HepG2 (cell line): ENCODE measurements at regions not wholly inside any gene's neighbourhood (a gene's known extent, or its start where the extent isn't known, plus 50 kb on each side); places are given as distances from the start of the nearest gene placed in this dataset.

Experiments used
- ATAC-seq: fragments of 200-7000 bp; cut with Tn5 transposase; 3 replicates; pipeline ENCODE4 v1.9.1; 2020; ENCODE audit warnings: mild to moderate bottlenecking, moderate library complexity
- BruUV-seq: library from RNA; stranded (reverse); fragments of 400-500 nt; replicated peaks from 2 replicates; lab custom pipeline; 2021; lab: Mats Ljungman, UMichigan
- CTCF ChIA-PET: fragments of 300-600 bp; formaldehyde crosslinking; extraction: SDS; loops from one replicate; lab custom pipeline; 2021; ENCODE audit warnings: low total read pairs, inconsistent platforms, low intra/inter-chr PET ratio; lab: Yijun Ruan, JAX
- POLR2A ChIA-PET: fragments of 350-600 bp; sonication (Branson Sonifier 250); formaldehyde crosslinking; loops from one replicate; lab custom pipeline; 2020; ENCODE audit warnings: antibody characterized with exemption, inconsistent platforms; lab: Yijun Ruan, JAX
- DNase-seq: peaks from one replicate; pipeline ENCODE4 v3.0.0-alpha.2; 2015; ENCODE audit warnings: low spot score
- FAIRE-seq: peaks from 3 replicates; lab custom pipeline; 2011; peaks lifted over from hg19 to GRCh38; lab: Jason Lieb, UNC
- H2AFZ ChIP-seq: one replicate; pipeline ENCODE4 v1.6.1; 2011; ENCODE audit warnings: low read length, inconsistent platforms
- H3K27ac ChIP-seq: fragments of 300-600 bp; 3 replicates; pipeline ENCODE4 v1.8.0; 2011; ENCODE audit warnings: mixed run types, mild to moderate bottlenecking, mixed read lengths, low read length, inconsistent platforms; ENCODE audit not compliant: insufficient read depth; ENCODE audit errors: extremely low read length
- H3K27me3 ChIP-seq, 2 experiments: fragments of 200-600 bp in 1 of 2; 2 replicates in 1 of 2; 3 replicates in 1 of 2; pipeline versions ENCODE4 v1.6.0 to v1.8.0; 2011; ENCODE audit warnings: low read length in 2 of 2, mild to moderate bottlenecking in 2 of 2, moderate library complexity in 2 of 2, inconsistent platforms in 1 of 2; ENCODE audit not compliant: insufficient read depth in 2 of 2, control insufficient read depth in 1 of 2
- H3K36me3 ChIP-seq, 2 experiments: fragments of 200-600 bp in 1 of 2; replicated peaks in 1 of 2; 2 replicates in 1 of 2; 3 replicates in 1 of 2; pipeline versions ENCODE4 v1.5.1 to v1.8.0; 2011; ENCODE audit warnings: low read length in 2 of 2, inconsistent platforms in 1 of 2; ENCODE audit not compliant: insufficient read depth in 2 of 2, control insufficient read depth in 1 of 2
- H3K4me1 ChIP-seq: 2 replicates; pipeline ENCODE4 v1.5.1; 2012; ENCODE audit warnings: low read length, inconsistent platforms; ENCODE audit not compliant: insufficient read depth
- H3K4me2 ChIP-seq: 2 replicates; pipeline ENCODE4 v1.6.0; 2011; ENCODE audit warnings: low read depth, low read length, inconsistent platforms
- H3K4me3 ChIP-seq, 3 experiments: fragments of 200-600 bp in 1 of 3; sonication (generic), shearing (Covaris generic) in 1 of 3; replicated peaks in 1 of 3; 2 replicates each; pipeline ENCODE4 v1.5.1; 2011 to 2016; ENCODE audit warnings: low read length in 3 of 3, inconsistent platforms in 2 of 3, low read depth in 2 of 3, mild to moderate bottlenecking in 2 of 3, control low read depth in 1 of 3, mixed read lengths in 1 of 3; ENCODE audit not compliant: insufficient read depth in 1 of 3
- H3K79me2 ChIP-seq: one replicate; pipeline ENCODE4 v1.6.1; 2011; ENCODE audit warnings: low read length, inconsistent platforms; ENCODE audit not compliant: insufficient read depth
- H3K9ac ChIP-seq: 2 replicates; pipeline ENCODE4 v1.6.0; 2011; ENCODE audit warnings: mild to moderate bottlenecking, low read depth, low read length, inconsistent platforms; ENCODE audit not compliant: insufficient read depth
- H3K9me3 ChIP-seq: 2 replicates; pipeline ENCODE4 v1.5.1; 2012; ENCODE audit warnings: mild to moderate bottlenecking, low read length
- H4K20me1 ChIP-seq: 2 replicates; pipeline ENCODE4 v1.6.0; 2011; ENCODE audit warnings: inconsistent platforms, mild to moderate bottlenecking, low read length, moderate library complexity; ENCODE audit not compliant: insufficient read depth
- CENPT ChIP-seq: sonication (generic); formaldehyde crosslinking; IDR thresholded peaks from 2 replicates; pipeline ENCODE4 v1.8.0; 2022; ENCODE audit warnings: low read depth, mild to moderate bottlenecking, moderate library complexity, missing genetic modification reagents
- CTCF ChIP-seq: sonication (generic); formaldehyde crosslinking; IDR thresholded peaks from 2 replicates; pipeline ENCODE4 v1.5.0; 2020; ENCODE audit warnings: mild to moderate bottlenecking, missing genetic modification reagents, moderate library complexity
- HIVEP1 ChIP-seq: sonication (generic); formaldehyde crosslinking; IDR thresholded peaks from 2 replicates; pipeline ENCODE4 v1.4.0; 2020; ENCODE audit warnings: mild to moderate bottlenecking, missing genetic modification reagents
- POLR2AphosphoS5 ChIP-seq: IDR thresholded peaks from 2 replicates; pipeline ENCODE4 v1.6.1; 2012; ENCODE audit warnings: low read depth, low read length
- STAG1 ChIP-seq: sonication (generic); formaldehyde crosslinking; IDR thresholded peaks from 2 replicates; pipeline ENCODE4 v1.4.0; 2020; ENCODE audit warnings: missing genetic modification reagents
- ZFP1 ChIP-seq: IDR thresholded peaks from 2 replicates; pipeline ENCODE4 v1.6.1; 2016
- ZNF142 ChIP-seq: sonication (generic); formaldehyde crosslinking; IDR thresholded peaks from 2 replicates; pipeline ENCODE4 v1.4.0; 2020; ENCODE audit warnings: missing genetic modification reagents
- ZNF30 ChIP-seq: sonication (generic); formaldehyde crosslinking; IDR thresholded peaks from 2 replicates; pipeline ENCODE4 v1.5.0; 2020; ENCODE audit warnings: mild to moderate bottlenecking, missing genetic modification reagents
- ZSCAN9 ChIP-seq: IDR thresholded peaks from 2 replicates; pipeline ENCODE4 v1.6.1; 2016; ENCODE audit warnings: borderline replicate concordance
- whole genome bisulfite sequencing: methylation state at CpG from one replicate; pipeline ENCODE4 v1.1.6; 2017; ENCODE audit warnings: low lambda C conversion rate; 5-methylcytosine and 5-hydroxymethylcytosine counted together
- in situ Hi-C: cut with HindIII; loops from 2 replicates; pipeline ENCODE4 v1.10.0; 2017; ENCODE audit warnings: low pct_unique_long_range_greater_than_20kb; ENCODE audit not compliant: extremely low pct_ligation_motif_present
- intact Hi-C: fragments of 100-400 bp; cut with micrococcal nuclease; formaldehyde crosslinking; loops from one replicate; pipeline ENCODE4 v1.10.0; 2022; ENCODE audit not compliant: unreplicated experiment

- H3K9ac ChIP-seq: no peak overlapping the region
- intact Hi-C loops (no loop called here), in situ Hi-C loops (no loop called here)
- ChIA-PET CTCF (interaction anchor here (1.0 kb wide), 1 partner anchor 256 kb away, joined by 3 read pairs; no protein-coding TSS in a partner anchor), POLR2A (no interaction called here)
- no TSS peak for BruUV-seq
- peaks cover 6 to 52% of the 10 kb centered on the region in 2 experiments; a peak in 4 of 5 replicates for H3K27me3 ChIP-seq
- no peak for DNase-seq
- TF ChIP-seq ZNF30 (no peak), CENPT (CRISPR knock-in tag) (no peak), ZFP1 (no peak), HIVEP1 (CRISPR knock-in tag) (no peak), STAG1 (CRISPR knock-in tag) (peak; percentile 12; the same call in 1 of the 2 replicates), ZNF142 (CRISPR knock-in tag) (no peak), POLR2AphosphoS5 (no peak), ZSCAN9 (CRISPR knock-in tag) (no peak), CTCF (CRISPR knock-in tag) (0 out of 2 replicates have a peak, but pooled peaks have one; percentile 21)
- H2AFZ ChIP-seq: no peak overlapping the region
- H3K4me2 ChIP-seq: no peak overlapping the region
- no peaks in the 10 kb centered on the region for H3K79me2 ChIP-seq
- H3K36me3 ChIP-seq: no peaks in the 10 kb centered on the region
- H3K4me3 ChIP-seq: no peak overlapping the region
- FAIRE-seq: no peak
- 15% methylated on average over 11 of the region's 34 CpGs for WGBS
- no peaks in the 10 kb centered on the region for H4K20me1 ChIP-seq
- H3K27ac ChIP-seq: no peak overlapping the region
- no peaks in the 10 kb centered on the region for H3K4me1 ChIP-seq
- H3K9me3 ChIP-seq: no peaks in the 10 kb centered on the region
- peak; percentile 56 for ATAC-seq
These were observed 273.2 kb downstream of the NPHP4 start for GRCh38 chr1:5718831-5719632.
